HG03280 (cell line): ENCODE measurements at regions not wholly inside any gene's neighbourhood (a gene's known extent, or its start where the extent isn't known, plus 50 kb on each side); places are given as distances from the start of the nearest gene placed in this dataset.
"Not testable (repeated sequence)": the region's sequence is repeated elsewhere in the genome, so short reads cannot be mapped to it uniquely, and the experiment has no call there.

Experiments used
- ATAC-seq: cut with Tn5 transposase; IDR thresholded peaks from one replicate; pipeline ENCODE4 v1.9.1; 2021; ENCODE audit warnings: mild to moderate bottlenecking, moderate library complexity; ENCODE audit not compliant: unreplicated experiment

DNA sequence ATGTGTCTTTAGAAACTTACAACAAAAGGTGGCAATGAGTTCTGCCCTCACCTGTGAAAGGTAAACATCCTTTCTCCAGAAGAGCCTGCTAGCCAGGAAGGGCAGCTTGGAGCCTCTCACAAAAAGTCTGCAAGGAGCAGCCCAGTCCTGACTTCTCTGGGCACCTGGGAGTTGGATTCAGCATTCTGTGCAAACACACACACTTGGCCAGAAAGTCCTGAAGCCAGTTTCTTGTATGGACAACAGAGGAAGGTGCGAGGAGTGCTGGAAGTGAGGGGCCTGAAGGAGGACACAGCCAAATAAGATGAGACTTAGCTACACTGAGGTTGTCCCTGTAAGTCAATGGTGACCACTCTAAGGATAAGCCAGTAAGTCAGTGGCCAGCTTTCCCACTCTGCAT lies 52.4 kb upstream of the SLC1A4 start:
- no peak for ATAC-seq

DNA sequence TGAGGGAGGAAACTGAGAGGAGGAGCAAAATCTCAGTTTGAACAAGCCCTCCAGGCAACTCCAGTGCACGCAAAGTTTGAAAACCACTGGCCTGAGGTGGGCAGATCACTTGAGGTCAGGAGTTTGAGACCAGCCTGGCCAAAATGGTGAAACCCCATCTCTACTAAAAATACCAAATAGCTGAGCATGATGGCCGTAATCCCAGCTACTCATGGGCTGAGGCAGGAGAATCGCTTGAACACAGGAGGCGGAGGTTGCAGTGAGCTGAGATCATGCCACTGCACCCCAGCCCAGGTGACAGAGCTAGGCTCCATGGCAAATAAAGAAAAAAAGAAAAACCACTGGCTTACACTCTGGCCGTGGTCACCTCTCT lies 51.9 kb upstream of the SLC1A4 start:
- not testable (repeated sequence) for ATAC-seq

DNA sequence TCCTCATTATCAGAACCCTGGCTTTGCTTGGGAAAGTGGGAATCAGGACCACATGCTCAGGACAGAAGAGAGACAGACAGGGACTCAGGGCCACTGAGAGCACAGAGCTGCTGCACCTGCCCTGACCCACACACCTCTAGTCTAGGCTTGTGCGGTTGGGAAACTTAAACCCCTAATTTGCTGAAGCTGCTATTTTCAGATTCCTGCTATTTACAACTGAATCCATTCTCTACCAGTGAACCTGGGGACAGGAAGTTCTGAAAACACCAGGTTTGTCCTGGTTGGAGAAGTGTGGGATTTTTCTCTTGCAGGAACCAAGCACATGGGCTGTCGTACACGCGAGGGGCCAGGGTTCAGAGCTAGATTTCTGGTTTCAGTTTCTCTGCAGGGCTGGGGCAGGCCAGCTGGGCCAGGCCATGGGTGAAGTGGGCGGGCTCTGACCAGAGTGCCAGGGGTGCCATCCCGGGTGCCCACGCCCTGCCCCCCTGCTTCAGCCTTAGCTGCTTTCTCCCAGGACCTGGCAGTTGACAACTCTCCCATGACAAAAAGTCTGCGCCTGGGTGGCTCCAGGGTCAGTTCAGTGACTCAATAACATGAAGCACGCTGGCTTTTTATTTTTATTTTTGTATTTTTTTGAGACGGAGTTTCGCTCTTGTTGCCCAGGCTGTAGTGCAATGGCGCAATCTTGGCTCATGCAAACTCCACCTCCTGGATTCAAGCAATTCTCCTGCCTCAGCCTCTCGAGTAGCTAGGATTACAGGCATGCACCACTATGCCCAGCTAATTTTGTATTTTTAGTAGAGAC lies 51.3 kb upstream of the SLC1A4 start:
- peak; percentile 46 for ATAC-seq

DNA sequence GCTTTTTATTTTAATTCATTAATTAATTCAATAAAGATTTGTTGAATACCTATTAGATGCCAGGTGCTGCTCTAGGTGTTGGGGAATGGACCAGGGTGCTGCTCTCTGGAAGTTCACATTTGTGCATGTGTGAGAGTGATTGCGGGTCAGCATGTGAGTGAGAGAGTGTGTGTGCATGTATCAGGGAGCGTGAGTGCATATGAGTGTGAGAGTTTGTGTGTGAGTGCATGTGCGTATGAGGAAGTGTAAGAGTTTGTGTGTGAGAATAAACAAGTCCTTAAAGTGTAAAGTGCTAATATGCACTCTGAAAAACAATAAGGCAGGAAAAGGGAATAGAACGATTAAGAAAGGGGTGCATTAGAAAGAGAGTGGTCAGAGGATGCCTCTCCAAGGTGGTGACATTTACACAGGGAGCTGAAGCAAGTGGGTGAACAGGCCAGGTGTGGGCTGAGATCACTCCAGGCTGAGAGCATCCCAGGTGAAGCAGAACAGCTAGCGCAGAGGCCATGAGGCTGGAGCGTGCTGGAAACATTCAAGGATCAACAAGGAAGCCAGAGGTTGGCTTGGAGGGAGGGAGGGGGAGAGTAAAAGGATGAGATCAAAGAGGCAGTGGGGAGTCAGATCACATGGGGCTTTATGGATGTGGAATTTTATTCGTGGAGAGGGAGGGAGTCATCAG lies 50.5 kb upstream of the SLC1A4 start:
- ATAC-seq, result no peak

DNA sequence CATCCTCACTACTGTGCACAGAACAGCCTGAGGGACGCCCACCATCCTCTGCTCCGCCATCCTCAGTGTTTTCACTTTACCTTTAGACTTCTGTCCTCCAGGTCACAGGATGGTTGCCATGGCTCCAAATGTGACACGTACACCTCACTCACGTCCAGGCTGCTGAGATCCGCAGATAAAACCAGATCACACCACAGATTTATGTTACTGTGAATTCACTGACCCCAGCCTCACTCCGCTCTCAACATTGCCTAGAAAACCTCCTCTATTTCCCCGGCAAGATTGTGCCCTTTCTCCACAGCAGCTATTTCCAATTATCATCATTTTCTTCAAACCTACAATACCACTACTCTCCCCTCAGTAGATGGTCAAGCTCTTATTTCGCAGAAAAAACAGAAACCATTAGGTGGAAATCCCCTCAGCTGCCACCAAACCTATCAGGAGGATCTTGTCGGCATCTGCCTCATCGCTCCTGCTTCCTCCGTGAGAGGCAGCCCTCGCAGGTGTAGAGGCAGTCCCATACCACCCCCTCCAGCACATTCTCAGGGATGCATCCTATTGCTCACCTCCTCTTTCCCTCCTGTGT lies 49.8 kb upstream of the SLC1A4 start:
- ATAC-seq, result peak; percentile 40
